Endothelial cell of umbilical vein (primary cell): ENCODE measurements at regions not wholly inside any gene's neighbourhood (a gene's known extent, or its start where the extent isn't known, plus 50 kb on each side); places are given as distances from the start of the nearest gene placed in this dataset.

Experiments used
- BruUV-seq: library from RNA; stranded (reverse); fragments of 400-500 nt; replicated peaks from 2 replicates; lab custom pipeline; 2021; lab: Mats Ljungman, UMichigan
- CTCF ChIA-PET: fragments of 300-600, 350-600 bp; sonication (Branson Sonifier 250); formaldehyde crosslinking; loops from one replicate; lab custom pipeline; 2021; ENCODE audit warnings: antibody characterized with exemption, inconsistent platforms; lab: Charles Lee
- POLR2A ChIA-PET: fragments of 300-600, 350-600 bp; sonication (Branson Sonifier 250); formaldehyde crosslinking; loops from one replicate; lab custom pipeline; 2021; ENCODE audit warnings: antibody characterized with exemption, inconsistent platforms; lab: Charles Lee
- DNase-seq: peaks from one replicate; pipeline ENCODE4 v3.0.0-alpha.2; 2011; ENCODE audit warnings: low read depth, low spot score
- FAIRE-seq: peaks from 2 replicates; lab custom pipeline; 2011; peaks lifted over from hg19 to GRCh38; lab: Jason Lieb, UNC
- H2AFZ ChIP-seq: 2 replicates; pipeline ENCODE4 v1.6.0; 2012; ENCODE audit warnings: low read depth, low read length, control low read depth, inconsistent platforms
- H3K27ac ChIP-seq: 2 replicates; pipeline ENCODE4 v1.5.1; 2011; ENCODE audit warnings: low read depth, mild to moderate bottlenecking, control low read depth, low read length, moderate library complexity; ENCODE audit not compliant: insufficient read depth
- H3K27me3 ChIP-seq, 2 experiments: 2 replicates each; pipeline versions ENCODE4 v1.6.0 to v1.6.1; 2011; ENCODE audit warnings: low read length in 2 of 2, mixed read lengths in 1 of 2; ENCODE audit not compliant: control insufficient read depth in 2 of 2, insufficient read depth in 2 of 2
- H3K36me3 ChIP-seq, 2 experiments: 2 replicates in 1 of 2; 3 replicates in 1 of 2; pipeline ENCODE4 v1.5.1; 2011; ENCODE audit warnings: low read length in 2 of 2, mild to moderate bottlenecking in 1 of 2, moderate library complexity in 1 of 2; ENCODE audit not compliant: control insufficient read depth in 2 of 2, insufficient read depth in 2 of 2; ENCODE audit errors: extremely low read depth in 1 of 2
- H3K4me1 ChIP-seq: 3 replicates; pipeline ENCODE4 v1.5.1; 2011; ENCODE audit warnings: mild to moderate bottlenecking, low read length; ENCODE audit not compliant: control insufficient read depth, insufficient read depth; ENCODE audit errors: extremely low read depth
- H3K4me2 ChIP-seq: 2 replicates; pipeline ENCODE4 v1.6.1; 2011; ENCODE audit warnings: low read length, control low read depth, mixed read lengths; ENCODE audit not compliant: insufficient read depth
- H3K4me3 ChIP-seq, 3 experiments: fragments of 200-600 bp in 1 of 3; sonication (generic), shearing (Covaris generic) in 1 of 3; replicated peaks in 1 of 3; 2 replicates each; pipeline ENCODE4 v1.5.1; 2011 to 2016; ENCODE audit warnings: control low read depth in 3 of 3, low read length in 3 of 3, mild to moderate bottlenecking in 2 of 3, inconsistent platforms in 1 of 3, low read depth in 1 of 3, moderate library complexity in 1 of 3; ENCODE audit not compliant: insufficient read depth in 1 of 3
- H3K79me2 ChIP-seq: 2 replicates; pipeline ENCODE4 v1.6.0; 2012; ENCODE audit warnings: low read length, inconsistent platforms; ENCODE audit not compliant: control insufficient read depth, insufficient read depth
- H3K9ac ChIP-seq: replicated peaks from 2 replicates; pipeline ENCODE3; 2011; ENCODE audit warnings: low read length, control low read depth; ENCODE audit not compliant: insufficient read depth; ENCODE audit errors: extremely low read depth
- H3K9me1 ChIP-seq: replicated peaks from 3 replicates; pipeline ENCODE4 v1.6.0; 2011; ENCODE audit warnings: mild to moderate bottlenecking, low read length; ENCODE audit not compliant: control insufficient read depth, insufficient read depth; ENCODE audit errors: extremely low read depth
- H3K9me3 ChIP-seq: replicated peaks from 2 replicates; pipeline ENCODE4 v1.5.1; 2012; ENCODE audit warnings: low read length, inconsistent platforms; ENCODE audit not compliant: control insufficient read depth, insufficient read depth
- H4K20me1 ChIP-seq: replicated peaks from 2 replicates; pipeline ENCODE3; 2011; ENCODE audit warnings: mild to moderate bottlenecking, low read length; ENCODE audit not compliant: control insufficient read depth, insufficient read depth; ENCODE audit errors: extremely low read depth
- CTCF ChIP-seq, 2 donors: IDR thresholded peaks; 1 replicate in 1 of 2; 2 replicates in 1 of 2; pipeline ENCODE4 v1.5.1; 2011; ENCODE audit warnings: low read length in 2 of 2, mild to moderate bottlenecking in 2 of 2, moderate library complexity in 2 of 2, control low read depth in 1 of 2, inconsistent platforms in 1 of 2, low read depth in 1 of 2; ENCODE audit not compliant: insufficient read depth in 1 of 2; ENCODE audit errors: extremely low read depth in 1 of 2
- EZH2 ChIP-seq: IDR thresholded peaks from 2 replicates; pipeline ENCODE4 v1.6.1; 2012; ENCODE audit warnings: borderline replicate concordance, low read depth, mild to moderate bottlenecking, moderate library complexity, low read length, inconsistent platforms; ENCODE audit not compliant: severe bottlenecking
- FOS ChIP-seq: IDR thresholded peaks from 2 replicates; pipeline ENCODE4 v1.6.1; 2011; ENCODE audit warnings: mild to moderate bottlenecking, low read length, moderate library complexity, borderline replicate concordance; ENCODE audit not compliant: insufficient read depth
- GATA2 ChIP-seq: IDR thresholded peaks from 2 replicates; pipeline ENCODE4 v1.7.0; 2011; ENCODE audit warnings: low read depth, mild to moderate bottlenecking, moderate library complexity, mixed read lengths, low read length; ENCODE audit not compliant: insufficient read length, insufficient read depth
- JUN ChIP-seq: IDR thresholded peaks from 2 replicates; pipeline ENCODE4 v1.6.1; 2011; ENCODE audit warnings: borderline replicate concordance, low read depth; ENCODE audit not compliant: insufficient read length, insufficient read depth
- MAX ChIP-seq: IDR thresholded peaks from 2 replicates; pipeline ENCODE4 v1.6.1; 2011; ENCODE audit not compliant: insufficient read depth, insufficient read length
- MYC ChIP-seq: IDR thresholded peaks from one replicate; pipeline ENCODE4 v1.6.1; 2011; ENCODE audit warnings: mild to moderate bottlenecking, low read depth, low read length
- POLR2A ChIP-seq: IDR thresholded peaks from 2 replicates; pipeline ENCODE4 v1.6.1; 2012; ENCODE audit warnings: low read depth, mild to moderate bottlenecking, control low read depth, low read length
- POLR2AphosphoS5 ChIP-seq: IDR thresholded peaks from 2 replicates; pipeline ENCODE4 v1.6.1; 2012; ENCODE audit warnings: low read depth, mild to moderate bottlenecking, control low read depth, low read length, moderate library complexity; ENCODE audit not compliant: insufficient read depth
- dilution Hi-C: fragments of 300-500 bp; cut with MboI; formaldehyde crosslinking; loops from one replicate; pipeline ENCODE4 v1.15.0; 2019; ENCODE audit warnings: low sequenced_read_pairs; ENCODE audit not compliant: extremely low pct_ligation_motif_present
- intact Hi-C: fragments of 100-400 bp; cut with micrococcal nuclease; formaldehyde crosslinking; loops from one replicate; pipeline ENCODE4 v1.10.0; 2022

- no peaks in the 10 kb centered on the region for H3K79me2 ChIP-seq
- H2AFZ ChIP-seq, result no peak overlapping the region
- H3K4me1 ChIP-seq, result no peaks in the 10 kb centered on the region
- ChIA-PET CTCF (no interaction called here), POLR2A (no interaction called here)
- no peaks in the 10 kb centered on the region for H3K27me3 ChIP-seq
- FAIRE-seq (no peak), DNase-seq (no peak)
- dilution Hi-C loops, result no loop called here
- no peak overlapping the region for H3K4me3 ChIP-seq
- intact Hi-C loops, result no loop called here
- BruUV-seq, result no TSS peak
- H3K36me3 ChIP-seq, result no peaks in the 10 kb centered on the region
- TF ChIP-seq MAX, result no peak
- no peak for TF ChIP-seq POLR2AphosphoS5
- TF ChIP-seq FOS, result no peak
- no peak for TF ChIP-seq MYC
- no peak for TF ChIP-seq GATA2
- no peak for TF ChIP-seq EZH2
- no peak for TF ChIP-seq CTCF (IDR thresholded peaks at IDR 0.05; ENCODE audit: extremely low read depth in 1 of 2, insufficient read depth in 1 of 2, low read depth in 1 of 2, low read length in 2 of 2)
- TF ChIP-seq JUN, result no peak
- no peak for TF ChIP-seq POLR2A
- peaks cover 8% of the 10 kb centered on the region for H3K9me3 ChIP-seq
- H4K20me1 ChIP-seq, result no peaks in the 10 kb centered on the region
- H3K9ac ChIP-seq, result no peak overlapping the region
- no peaks in the 10 kb centered on the region for H3K9me1 ChIP-seq
- no peak overlapping the region for H3K4me2 ChIP-seq
- H3K27ac ChIP-seq, result no peak overlapping the region
These were observed 824.8 kb upstream of the SALL3 start for GRCh38 chr18:78154853-78155252.
